ENCODE measurements at regions not wholly inside any gene's neighbourhood (a gene's known extent, or its start where the extent isn't known, plus 50 kb on each side); places are given as distances from the start of the nearest gene placed in this dataset.

DNA sequence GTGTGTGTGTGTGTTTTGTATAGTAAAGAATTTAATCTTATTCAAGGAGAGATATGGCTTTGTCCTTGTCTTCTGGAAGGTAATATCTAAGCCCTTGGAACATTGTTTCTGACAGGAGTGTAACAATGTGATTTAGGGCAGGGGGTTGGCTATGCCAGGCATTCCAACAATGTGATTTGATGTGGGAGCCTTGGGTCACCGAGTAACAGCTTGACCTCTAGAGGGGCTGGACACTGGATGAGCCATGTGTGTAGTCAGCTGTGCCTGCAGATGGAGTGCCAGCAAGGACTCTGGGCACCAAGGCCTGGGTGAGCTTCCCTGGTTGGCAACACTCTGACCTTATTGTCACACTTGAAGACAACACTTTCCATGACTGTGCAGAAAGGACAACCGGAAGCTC lies 336.1 kb upstream of the ZP4 start:
- TF ChIP-seq, protein P1, sequence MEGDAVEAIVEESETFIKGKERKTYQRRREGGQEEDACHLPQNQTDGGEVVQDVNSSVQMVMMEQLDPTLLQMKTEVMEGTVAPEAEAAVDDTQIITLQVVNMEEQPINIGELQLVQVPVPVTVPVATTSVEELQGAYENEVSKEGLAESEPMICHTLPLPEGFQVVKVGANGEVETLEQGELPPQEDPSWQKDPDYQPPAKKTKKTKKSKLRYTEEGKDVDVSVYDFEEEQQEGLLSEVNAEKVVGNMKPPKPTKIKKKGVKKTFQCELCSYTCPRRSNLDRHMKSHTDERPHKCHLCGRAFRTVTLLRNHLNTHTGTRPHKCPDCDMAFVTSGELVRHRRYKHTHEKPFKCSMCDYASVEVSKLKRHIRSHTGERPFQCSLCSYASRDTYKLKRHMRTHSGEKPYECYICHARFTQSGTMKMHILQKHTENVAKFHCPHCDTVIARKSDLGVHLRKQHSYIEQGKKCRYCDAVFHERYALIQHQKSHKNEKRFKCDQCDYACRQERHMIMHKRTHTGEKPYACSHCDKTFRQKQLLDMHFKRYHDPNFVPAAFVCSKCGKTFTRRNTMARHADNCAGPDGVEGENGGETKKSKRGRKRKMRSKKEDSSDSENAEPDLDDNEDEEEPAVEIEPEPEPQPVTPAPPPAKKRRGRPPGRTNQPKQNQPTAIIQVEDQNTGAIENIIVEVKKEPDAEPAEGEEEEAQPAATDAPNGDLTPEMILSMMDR (IDR thresholded peaks at IDR 0.05; ENCODE audit: borderline replicate concordance, control extremely low read depth, extremely low read depth, insufficient read depth, missing control alignments) = no peak
- in situ Hi-C loops (cut with MboI; ENCODE audit: low sequenced_read_pairs, unreplicated experiment) = no loop called here
- DNase-seq (ENCODE audit: low spot score) = no peak

DNA sequence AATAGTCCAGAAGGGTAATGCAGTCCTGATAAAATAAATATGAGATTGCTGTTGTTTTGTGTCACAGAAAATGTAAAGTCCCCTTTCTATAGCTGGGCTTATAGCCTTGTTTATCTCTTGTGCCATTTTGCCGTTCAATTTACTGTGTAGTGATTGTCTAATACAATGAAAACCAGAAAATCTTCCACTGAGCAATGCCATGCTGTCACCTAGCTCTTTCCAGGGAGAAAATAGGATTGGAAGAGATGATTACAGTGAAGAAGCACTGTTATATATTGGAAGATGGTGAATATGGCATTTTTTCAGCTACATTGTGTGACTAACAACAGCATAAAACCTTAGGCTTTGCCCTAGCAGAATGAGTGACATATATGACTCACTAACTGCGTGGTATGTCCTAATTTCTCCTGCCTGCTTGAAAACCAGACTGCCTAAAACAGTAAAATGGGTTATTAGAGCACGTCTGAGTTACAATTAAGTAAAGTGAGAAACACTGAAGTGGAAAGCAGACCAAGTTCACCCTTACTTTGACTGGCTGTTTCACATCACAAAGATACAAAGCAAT lies 332.4 kb upstream of the ZP4 start:
- TF ChIP-seq, protein P1 (IDR thresholded peaks at IDR 0.05; ENCODE audit: borderline replicate concordance, control extremely low read depth, extremely low read depth, insufficient read depth, missing control alignments) = no peak
- in situ Hi-C loops (cut with MboI; ENCODE audit: low sequenced_read_pairs, unreplicated experiment) = no loop called here
- DNase-seq (ENCODE audit: low spot score) = no peak

DNA sequence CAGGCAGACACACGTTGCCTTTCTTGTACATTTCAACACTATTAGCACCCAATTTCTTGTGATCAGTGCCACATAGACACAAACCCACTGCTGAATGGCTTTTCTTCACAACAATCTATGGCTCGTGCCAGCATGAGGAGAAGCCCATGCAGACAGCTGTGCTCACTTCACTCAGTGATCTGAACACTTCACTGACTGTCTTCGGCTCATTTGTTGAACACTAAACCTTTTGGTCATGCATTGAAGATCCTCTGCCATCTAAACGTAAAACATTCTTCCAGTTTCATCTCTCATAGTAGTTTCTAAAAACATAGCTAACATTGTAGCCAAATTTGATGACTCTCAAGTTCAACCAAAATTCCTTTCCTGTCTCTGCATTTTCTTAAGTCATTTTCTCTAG lies 331.0 kb upstream of the ZP4 start:
- TF ChIP-seq, protein P1 (IDR thresholded peaks at IDR 0.05; ENCODE audit: borderline replicate concordance, control extremely low read depth, extremely low read depth, insufficient read depth, missing control alignments) = no peak
- in situ Hi-C loops (cut with MboI; ENCODE audit: low sequenced_read_pairs, unreplicated experiment) = no loop called here
- no peak for DNase-seq (ENCODE audit: low spot score)

DNA sequence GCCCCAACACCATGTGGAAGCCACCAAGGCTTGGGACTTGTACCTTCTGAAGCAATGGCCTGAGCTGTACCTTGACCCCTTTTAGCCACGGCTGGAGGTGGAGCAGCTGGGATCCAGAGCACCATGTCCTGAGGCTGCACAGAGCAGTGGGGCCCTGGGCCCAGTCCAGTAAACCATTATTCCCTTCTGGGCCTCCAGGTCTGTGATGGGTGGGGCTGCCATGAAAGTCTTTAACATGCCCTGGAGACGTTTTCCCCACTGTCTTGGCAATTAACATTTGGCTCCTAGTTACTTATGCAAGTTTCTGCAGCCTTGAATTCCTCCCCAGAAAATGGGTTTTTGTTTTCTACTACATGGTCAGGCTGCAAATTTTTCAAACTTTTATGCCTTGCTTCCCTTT lies 323.7 kb upstream of the ZP4 start:
- no peak for DNase-seq (ENCODE audit: low spot score)
- in situ Hi-C loops (cut with MboI; ENCODE audit: low sequenced_read_pairs, unreplicated experiment) = no loop called here
- TF ChIP-seq, protein P1 (IDR thresholded peaks at IDR 0.05; ENCODE audit: borderline replicate concordance, control extremely low read depth, extremely low read depth, insufficient read depth, missing control alignments) = no peak

DNA sequence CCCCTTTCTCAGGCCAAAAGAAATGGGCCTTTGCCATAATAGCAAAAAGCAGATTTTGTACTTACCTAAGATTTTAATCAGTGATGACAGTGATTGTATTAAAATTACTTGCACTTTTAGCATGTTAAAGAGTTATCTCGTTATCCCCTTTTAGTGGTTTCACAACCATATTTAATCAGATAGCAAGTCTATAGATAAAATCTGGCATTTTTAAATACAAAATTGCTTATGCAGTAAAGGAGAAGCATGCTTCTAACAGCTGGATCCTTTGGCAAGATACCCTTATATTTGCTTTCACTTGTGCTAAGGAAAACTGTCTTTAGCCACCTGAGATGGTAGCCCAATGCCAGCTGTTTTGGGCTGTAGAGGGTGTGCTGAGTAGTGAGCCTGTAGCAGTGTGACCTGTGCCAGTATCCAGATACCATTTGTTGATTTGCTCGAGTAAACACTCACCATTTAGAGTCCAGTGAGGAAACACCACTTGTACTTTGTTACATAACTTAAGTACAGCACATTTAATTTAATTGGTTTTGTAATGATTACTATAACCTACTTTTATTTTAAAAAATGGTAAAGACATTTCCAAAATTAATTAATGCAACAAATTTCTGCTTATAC lies 314.4 kb upstream of the ZP4 start:
- in situ Hi-C loops (cut with MboI; ENCODE audit: low sequenced_read_pairs, unreplicated experiment) = no loop called here
- no peak for DNase-seq (ENCODE audit: low spot score)
- TF ChIP-seq, protein P1 (IDR thresholded peaks at IDR 0.05; ENCODE audit: borderline replicate concordance, control extremely low read depth, extremely low read depth, insufficient read depth, missing control alignments) = no peak

DNA sequence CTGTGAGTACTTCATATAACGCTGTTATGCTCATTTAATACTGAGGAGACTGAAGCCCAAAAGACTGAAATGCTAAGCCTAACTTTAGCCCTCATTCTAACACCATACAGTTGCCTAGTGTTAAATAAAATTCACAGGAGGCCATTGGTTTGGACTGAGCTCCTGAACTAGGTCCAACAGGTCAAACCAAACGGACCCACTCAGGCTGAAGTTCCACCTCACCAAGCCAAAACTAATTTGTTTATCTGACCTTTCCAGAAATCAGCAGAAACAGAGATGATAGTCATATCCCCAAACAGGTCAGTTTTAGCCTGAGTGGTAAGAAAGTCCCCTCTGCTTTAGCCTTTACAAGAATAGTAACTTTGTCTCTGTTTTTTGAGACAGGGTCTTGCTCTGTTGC lies 311.3 kb upstream of the ZP4 start:
- TF ChIP-seq, protein P1 (IDR thresholded peaks at IDR 0.05; ENCODE audit: borderline replicate concordance, control extremely low read depth, extremely low read depth, insufficient read depth, missing control alignments) = no peak
- in situ Hi-C loops (cut with MboI; ENCODE audit: low sequenced_read_pairs, unreplicated experiment) = no loop called here
- DNase-seq (ENCODE audit: low spot score) = no peak

All from GM13976 (cell line).